ENCODE measurements at regions not wholly inside any gene's neighbourhood (a gene's known extent, or its start where the extent isn't known, plus 50 kb on each side); places are given as distances from the start of the nearest gene placed in this dataset.

GRCh38 chr13:34591900-34592529 lies 350.1 kb upstream of the NBEA start:
- TF ChIP-seq POLR2A (IDR thresholded peaks at IDR 0.05; ENCODE audit: low read length) (no peak), GATA1 (IDR thresholded peaks at IDR 0.05; ENCODE audit: low read depth, low read length) (no peak)

Data from erythroblast (primary cell).